Adrenal gland (tissue), 9 donors: ENCODE measurements at regions not wholly inside any gene's neighbourhood (a gene's known extent, or its start where the extent isn't known, plus 50 kb on each side); places are given as distances from the start of the nearest gene placed in this dataset.

Experiments
- DNase-seq, 7 donors: peaks; one replicate each; pipeline ENCODE4 v3.0.0-alpha.2; 2019 to 2020
- H3K27ac ChIP-seq, 5 donors: fragments of 200-600 bp; sonication (generic) in 4 of 5; 1 replicate in 3 of 5; 2 replicates in 2 of 5; pipeline versions ENCODE4 v1.5.1 to v1.8.0; 2016 to 2020; ENCODE audit warnings: mild to moderate bottlenecking in 1 of 5
- H3K27me3 ChIP-seq: fragments of 200-600 bp; 2 replicates; pipeline ENCODE4 v1.8.0; 2021
- H3K36me3 ChIP-seq, 2 donors: fragments of 200-600 bp; replicated peaks in 1 of 2; 1 replicate in 1 of 2; 2 replicates in 1 of 2; pipeline versions ENCODE4 v1.5.1 to v1.8.0; 2018 to 2022
- H3K4me1 ChIP-seq, 2 donors: fragments of 200-600 bp; replicated peaks in 1 of 2; 1 replicate in 1 of 2; 2 replicates in 1 of 2; pipeline versions ENCODE4 v1.5.1 to v1.8.0; 2018 to 2021
- H3K4me3 ChIP-seq, 4 donors: fragments of 200-600 bp; sonication (generic) in 3 of 4; one replicate each; pipeline ENCODE4 v1.5.1; 2016 to 2018
- H3K9me3 ChIP-seq, 3 donors: fragments of 200-600 bp; sonication (generic) in 1 of 3; replicated peaks in 1 of 3; 1 replicate in 2 of 3; 2 replicates in 1 of 3; pipeline versions ENCODE4 v1.5.1 to v1.8.0; 2016 to 2021
- CTCF ChIP-seq, 6 experiments: fragments of 450-650 bp in 4 of 6; fragments of 200-600 bp in 2 of 6; sonication (generic) in 1 of 6; IDR thresholded peaks; 1 replicate in 5 of 6; 2 replicates in 1 of 6; pipeline versions ENCODE4 v1.5.1 to v1.8.0; 2016 to 2021; ENCODE audit warnings: antibody characterized with exemption in 6 of 6, mild to moderate bottlenecking in 2 of 6, moderate library complexity in 1 of 6
- POLR2A ChIP-seq, 2 donors: fragments of 450-650 bp; IDR thresholded peaks; one replicate each; pipeline ENCODE4 v1.6.1; 2017; ENCODE audit warnings: antibody characterized with exemption in 2 of 2, mild to moderate bottlenecking in 2 of 2, moderate library complexity in 1 of 2
- WGBS, 4 donors: extraction: QIAGEN DNeasy Blood & Tissue Kit in 2 of 4; methylation state at CpG; one replicate each; pipeline versions ENCODE4 v1.1.5 to v1.1.7; 2013 to 2017; 5-methylcytosine and 5-hydroxymethylcytosine counted together
- intact Hi-C, 2 donors: fragments of 100-400 bp; cut with DNase I; formaldehyde crosslinking; loops; one replicate each; pipeline versions ENCODE4 v1.14.1 to v1.15.0; 2022 to 2023
- donor health status: healthy with polysubstance abuse.
- donor health status: Bipolar disorder and iron deficiency.
- donor health status: DM: yes; HTN: yes; CAD: no.
- donor health status: DM: no; HTN: no; CAD: no.
- donor health status: DM: no; HTN: no; CAD: no.

GRCh38 chr2:81043681-81044080 is 739.1 kb upstream of the LRRTM1 start:
- H3K27me3 ChIP-seq: no peaks in the 10 kb centered on the region
- TF ChIP-seq POLR2A (IDR thresholded peaks at IDR 0.05) (no peak), CTCF (IDR thresholded peaks at IDR 0.05) (no peak)

GRCh38 chr2:81007104-81007503 is 702.6 kb upstream of the LRRTM1 start:
- TF ChIP-seq CTCF (IDR thresholded peaks at IDR 0.05): no peak
- no peak for TF ChIP-seq POLR2A (IDR thresholded peaks at IDR 0.05)
- 60 to 76% (median 72%) methylated on average over 2 of the region's 2 CpGs for WGBS, 4 donors
- Histone ChIP-seq H3K4me1 (no peaks in the 10 kb centered on the region), H3K4me3 (no peak overlapping the region), H3K9me3 (no peaks in the 10 kb centered on the region), H3K27ac (no peak overlapping the region), H3K36me3 (no peaks in the 10 kb centered on the region), H3K27me3 (no peaks in the 10 kb centered on the region)
- intact Hi-C loops: no loop called here
- no peak for DNase-seq

More at GRCh38 chr2:81043681-81044080, 739.1 kb upstream of the LRRTM1 start:
- DNase-seq: no peak
- Histone ChIP-seq H3K4me3 (no peak overlapping the region), H3K36me3 (no peaks in the 10 kb centered on the region), H3K9me3 (no peaks in the 10 kb centered on the region), H3K4me1 (no peaks in the 10 kb centered on the region), H3K27ac (no peak overlapping the region)
- intact Hi-C loops: no loop called here
- WGBS, 4 donors: 24 to 40% (median 37%) methylated on average over 1 of the region's 1 CpG

GRCh38 chr2:81002906-81003305 is 698.4 kb upstream of the LRRTM1 start:
- no peaks in the 10 kb centered on the region for H3K9me3 ChIP-seq
- H3K36me3 ChIP-seq: no peaks in the 10 kb centered on the region
- TF ChIP-seq CTCF (IDR thresholded peaks at IDR 0.05) (no peak), POLR2A (IDR thresholded peaks at IDR 0.05) (no peak)
- H3K4me1 ChIP-seq: no peaks in the 10 kb centered on the region
- DNase-seq: no peak
- no peak overlapping the region for H3K27ac ChIP-seq
- WGBS, 4 donors: 71 to 89% (median 84%) methylated on average over 2 of the region's 2 CpGs
- no peaks in the 10 kb centered on the region for H3K27me3 ChIP-seq
- no peak overlapping the region for H3K4me3 ChIP-seq
- intact Hi-C loops: no loop called here

- Histone ChIP-seq H3K9me3 (no peaks in the 10 kb centered on the region), H3K27me3 (no peaks in the 10 kb centered on the region), H3K27ac (no peak overlapping the region), H3K4me3 (no peak overlapping the region), H3K4me1 (no peaks in the 10 kb centered on the region), H3K36me3 (no peaks in the 10 kb centered on the region)
- TF ChIP-seq CTCF (IDR thresholded peaks at IDR 0.05) (no peak), POLR2A (IDR thresholded peaks at IDR 0.05) (no peak)
- intact Hi-C loops: no loop called here
- WGBS, 4 donors: 96 to 100% (median 97%) methylated on average over 2 of the region's 2 CpGs
- DNase-seq: no peak
These were observed 682.9 kb upstream of the LRRTM1 start for GRCh38 chr2:80987466-80987865.
